ENCODE measurements at regions not wholly inside any gene's neighbourhood (a gene's known extent, or its start where the extent isn't known, plus 50 kb on each side); places are given as distances from the start of the nearest gene placed in this dataset.

DNA sequence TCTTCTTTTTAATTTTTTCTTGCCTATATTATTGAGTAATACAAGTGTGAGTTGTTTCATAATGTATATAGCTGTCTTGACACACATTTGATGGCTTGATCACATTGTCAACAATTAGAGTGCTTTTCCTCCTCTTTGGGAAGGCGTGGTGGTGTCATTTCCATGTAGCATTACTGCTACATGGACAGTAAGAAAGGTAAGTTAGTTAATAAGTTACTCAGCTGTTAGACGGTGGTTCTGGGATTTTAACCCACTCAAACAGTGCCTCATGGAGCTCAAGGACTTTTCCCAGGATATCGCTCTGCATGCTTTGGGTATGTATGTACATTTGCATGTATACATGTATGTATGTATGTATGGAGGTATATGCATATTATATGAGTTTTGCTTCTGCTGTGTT, 94.6 kb downstream of the HAPSTR1 start:
- no peak for DNase-seq (ENCODE audit: low spot score)

DNA sequence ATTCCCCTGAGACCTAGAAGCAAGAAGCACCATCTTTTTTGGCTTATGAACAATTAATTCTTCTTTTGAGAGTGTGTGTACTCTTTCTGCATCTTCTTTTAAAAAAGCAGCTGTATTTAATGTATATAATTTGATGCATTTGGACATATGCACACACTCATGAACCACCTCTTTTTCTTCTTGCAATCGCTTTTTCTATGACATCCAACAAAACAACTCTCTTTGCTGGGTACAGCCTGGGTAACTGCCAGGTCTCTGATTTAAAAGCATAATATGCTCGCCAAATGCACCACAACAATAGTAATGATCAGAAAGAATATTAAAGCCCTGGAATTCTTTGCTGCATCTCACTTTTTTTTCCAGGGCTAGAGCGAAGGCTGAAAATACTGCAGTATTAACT, 97.3 kb downstream of the HAPSTR1 start:
- no peak for DNase-seq (ENCODE audit: low spot score)

DNA sequence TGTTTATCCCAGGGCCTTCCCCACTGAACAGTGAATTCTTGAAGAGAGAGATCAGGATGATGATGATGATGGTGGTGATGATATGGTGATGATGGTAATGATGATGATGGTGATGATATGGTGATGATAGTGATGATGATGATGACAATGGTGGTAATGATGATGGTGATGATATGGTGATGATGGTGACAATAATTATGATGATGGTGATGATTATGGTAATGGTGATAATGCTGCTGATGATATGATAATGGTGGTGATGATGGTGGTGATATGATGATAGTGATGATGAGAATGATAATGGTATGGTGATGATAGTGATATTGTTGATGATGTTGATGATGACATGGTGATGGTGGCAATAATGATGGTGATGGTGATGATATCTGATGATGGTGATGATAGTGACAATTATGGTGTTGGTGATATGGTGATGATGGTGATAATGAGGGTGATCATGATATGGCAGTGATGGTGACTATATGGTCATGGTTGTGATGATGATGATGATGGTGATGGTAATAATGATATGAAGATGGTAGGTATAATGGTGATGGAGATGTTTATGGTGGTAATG, 99.9 kb downstream of the HAPSTR1 start:
- DNase-seq (ENCODE audit: low spot score): no peak

DNA sequence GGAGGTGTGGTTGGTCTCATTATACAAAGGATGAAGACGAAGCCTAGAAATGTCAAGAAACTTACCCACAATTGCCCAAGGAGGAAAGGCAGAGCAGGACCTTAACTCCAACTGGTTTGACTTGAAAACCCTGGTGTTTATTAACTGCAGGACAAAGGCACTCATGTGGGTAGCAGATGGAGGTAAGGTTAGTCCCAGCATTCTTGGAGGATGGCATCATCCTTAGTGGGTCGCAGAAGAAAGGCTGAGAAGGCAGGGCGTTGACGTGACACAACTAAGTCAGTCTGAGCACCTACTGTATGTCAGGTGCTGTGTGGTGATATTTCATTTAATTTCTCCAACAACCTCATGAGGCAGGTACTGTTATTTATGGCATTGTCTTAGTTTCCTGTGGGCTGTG, 101.3 kb downstream of the HAPSTR1 start:
- no peak for DNase-seq (ENCODE audit: low spot score)

DNA sequence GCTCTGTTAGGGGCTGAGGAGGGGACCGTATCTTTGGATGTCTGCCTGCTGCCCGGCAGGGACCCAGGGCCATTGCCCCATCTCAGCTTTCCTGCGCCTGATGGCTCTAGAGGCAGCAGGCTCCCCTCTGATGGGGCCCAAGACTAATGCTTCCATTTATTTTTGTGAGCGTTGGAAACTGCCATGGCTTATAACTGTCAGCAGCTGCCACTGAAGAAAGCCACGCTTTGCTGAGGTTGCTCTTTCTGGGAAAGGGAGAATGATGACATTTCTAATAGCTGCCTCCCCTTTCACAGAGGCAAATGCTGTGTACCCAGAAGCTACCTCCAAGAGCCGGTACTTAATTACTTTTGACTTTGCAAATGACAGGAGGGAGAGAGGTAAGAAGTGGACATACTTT, 103.8 kb downstream of the HAPSTR1 start:
- DNase-seq (ENCODE audit: low spot score): no peak

DNA sequence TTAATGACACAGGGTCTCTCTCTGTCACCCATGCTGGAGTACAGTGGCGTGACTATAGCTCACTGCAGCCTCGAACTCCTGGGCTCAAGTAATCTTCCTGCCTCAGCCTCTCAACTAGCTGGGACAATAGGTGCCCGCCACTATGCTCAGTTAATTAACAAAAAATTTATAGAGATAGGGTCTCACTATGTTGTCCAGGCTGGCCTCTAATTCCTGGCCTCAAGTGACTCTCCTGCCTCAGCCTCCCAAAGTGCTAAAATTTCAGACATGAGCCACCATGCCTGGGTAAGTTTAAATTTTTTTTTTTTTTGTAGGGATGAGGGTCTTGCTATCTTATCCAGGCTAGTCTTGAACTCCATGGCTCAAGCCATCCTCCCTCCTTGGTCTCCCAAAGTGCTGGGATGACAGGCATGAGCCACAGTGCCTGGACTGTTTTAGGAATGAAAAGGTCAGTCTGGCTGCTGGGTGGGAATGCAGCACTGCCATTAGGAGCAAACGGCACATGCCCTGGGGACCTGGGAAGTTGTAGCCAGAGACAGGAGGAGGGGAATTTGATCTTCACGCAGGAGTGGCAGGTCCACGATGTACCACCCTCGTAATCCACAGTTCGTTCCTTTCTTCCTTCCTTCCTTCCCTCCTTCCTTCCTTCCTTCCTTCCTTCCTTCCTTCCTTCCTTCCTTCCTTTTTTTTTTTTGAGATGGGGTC, 106.7 kb downstream of the HAPSTR1 start:
- no peak for DNase-seq (ENCODE audit: low spot score)

DNA sequence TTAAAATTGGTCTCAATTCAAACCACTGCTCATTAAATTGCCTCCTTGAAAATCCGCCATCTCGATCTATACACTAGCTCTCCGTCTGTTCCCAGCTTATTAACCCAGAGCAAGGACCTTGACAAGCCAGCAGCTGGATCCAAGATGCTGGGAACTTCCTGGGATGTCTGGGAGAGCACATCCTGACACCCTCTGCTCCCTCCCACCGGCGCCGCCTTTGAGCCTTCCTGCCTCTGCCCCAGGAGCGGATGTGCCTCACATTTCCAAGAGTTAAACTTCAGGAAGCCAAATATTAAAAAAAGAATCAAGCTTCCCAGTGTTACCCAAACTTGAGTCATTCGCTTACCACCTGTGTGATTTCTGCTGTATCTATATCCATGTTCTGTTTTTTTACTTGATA, 107.9 kb downstream of the HAPSTR1 start:
- no peak for DNase-seq (ENCODE audit: low spot score)

DNA sequence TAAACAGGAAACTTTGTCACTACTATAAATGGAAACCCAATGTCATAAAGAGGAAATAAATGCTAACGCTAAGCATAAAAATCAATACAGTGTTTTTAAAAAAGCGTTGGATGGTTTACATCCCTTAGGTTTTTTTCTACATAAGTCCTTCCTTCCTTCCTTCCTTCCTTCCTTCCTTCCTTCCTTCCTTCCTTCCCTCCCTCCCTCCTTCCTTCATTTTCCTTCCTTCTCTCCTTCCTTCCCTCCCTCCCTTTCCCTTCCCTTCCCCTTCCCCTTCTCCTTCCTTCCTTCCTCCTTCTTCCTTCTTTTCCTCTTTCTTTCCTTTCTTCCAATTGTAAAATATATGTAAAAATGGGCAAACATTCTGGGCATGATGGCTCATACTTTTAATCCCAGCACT, 108.3 kb downstream of the HAPSTR1 start:
- DNase-seq (ENCODE audit: low spot score): no peak

DNA sequence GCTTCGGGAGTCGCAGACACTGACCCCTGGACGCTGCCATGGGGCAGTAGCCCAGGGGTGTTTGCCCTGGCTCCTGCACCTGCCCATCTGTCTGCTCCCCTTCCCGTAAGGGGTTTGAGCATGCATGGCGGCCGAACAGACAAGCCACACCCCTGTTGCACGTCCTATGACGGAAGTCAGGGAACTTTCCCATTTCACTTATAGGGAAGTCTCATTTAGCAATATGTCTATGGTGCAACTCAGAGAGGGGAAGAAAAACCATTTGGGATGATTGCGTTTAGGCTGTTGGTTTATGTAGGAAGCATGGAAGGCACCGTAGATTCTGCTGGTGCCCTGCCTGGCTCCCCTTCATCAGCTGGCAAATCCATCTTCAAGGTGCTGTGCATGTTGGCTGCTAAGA, 112.5 kb downstream of the HAPSTR1 start:
- DNase-seq (ENCODE audit: low spot score): no peak

DNA sequence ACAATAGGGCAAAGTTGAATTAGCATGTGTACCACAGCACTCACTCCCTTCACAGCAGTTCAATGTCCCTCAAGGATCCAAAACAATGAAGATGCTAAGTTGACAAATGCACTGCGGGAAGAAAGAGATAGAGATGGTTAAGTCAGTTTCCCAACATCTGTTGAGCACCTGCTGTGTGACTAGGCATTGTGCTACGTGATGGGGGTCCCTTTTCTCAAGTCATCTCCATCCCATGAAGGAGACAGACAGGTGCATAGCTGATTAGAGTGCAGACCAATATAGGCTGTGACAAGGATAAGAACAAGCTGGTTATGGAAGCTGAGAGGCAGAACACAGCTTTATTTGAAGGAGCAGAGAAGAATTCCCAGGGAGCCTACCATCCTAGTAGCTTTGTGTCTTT, 114.2 kb downstream of the HAPSTR1 start:
- no peak for DNase-seq (ENCODE audit: low spot score)

DNA sequence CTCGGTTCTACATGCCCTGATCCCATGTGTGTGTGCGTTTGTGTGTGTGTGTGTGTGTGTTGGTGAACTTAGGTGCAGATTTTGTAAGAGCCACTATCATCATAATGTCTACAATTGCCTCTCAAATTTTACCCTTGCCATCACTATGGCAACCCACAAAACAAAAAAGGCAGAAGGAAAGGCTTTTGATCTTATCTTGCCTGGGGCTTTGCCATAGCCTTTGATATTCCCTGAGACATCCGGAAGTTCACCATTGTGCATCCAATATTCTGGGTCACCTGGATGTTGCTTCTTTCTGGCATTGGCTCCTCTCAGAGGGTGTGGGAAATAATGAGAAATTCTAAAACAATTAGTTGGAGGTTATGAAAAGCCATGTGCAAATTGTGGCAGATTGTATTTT, 114.7 kb downstream of the HAPSTR1 start:
- no peak for DNase-seq (ENCODE audit: low spot score)

DNA sequence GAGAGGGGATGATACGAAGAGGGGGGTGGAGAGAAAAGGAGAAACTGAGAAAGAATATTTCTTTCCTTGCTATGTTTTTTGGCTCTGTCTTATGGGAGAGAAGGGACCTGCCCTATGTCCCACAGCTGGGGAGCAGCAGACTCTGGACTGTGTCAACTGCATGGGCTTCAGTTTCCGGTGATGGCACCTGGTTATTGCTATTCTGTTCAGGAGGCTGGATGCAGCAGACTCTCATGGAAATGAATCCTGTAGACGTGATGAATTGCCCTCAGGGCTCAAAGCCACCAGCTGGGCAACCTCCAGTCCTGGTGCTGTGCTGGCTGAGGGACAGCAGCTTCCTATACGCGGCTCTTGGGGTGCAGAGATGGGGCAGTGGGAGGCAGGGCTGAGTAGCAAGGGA, 121.2 kb downstream of the HAPSTR1 start:
- no peak for DNase-seq (ENCODE audit: low spot score)

DNA sequence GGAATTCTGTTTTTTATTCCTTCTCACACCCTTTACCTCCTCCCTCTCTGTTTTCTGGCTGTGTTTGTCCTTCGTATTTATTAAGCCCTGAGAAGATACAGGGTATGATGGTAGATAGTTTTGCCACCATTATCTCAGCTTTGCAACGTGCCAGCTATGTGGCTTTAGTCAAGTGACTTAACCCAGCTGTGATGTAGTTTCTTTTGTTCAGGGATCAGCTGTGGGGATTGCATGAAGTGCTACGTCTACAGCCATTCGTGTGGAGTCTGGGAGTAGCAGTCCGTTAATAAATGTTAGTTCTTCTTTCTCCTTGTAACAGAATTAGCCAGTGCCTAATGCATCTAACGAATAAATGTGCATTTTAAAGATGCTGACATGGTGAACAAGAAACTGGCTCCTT, 128.4 kb downstream of the HAPSTR1 start:
- no peak for DNase-seq (ENCODE audit: low spot score)

DNA sequence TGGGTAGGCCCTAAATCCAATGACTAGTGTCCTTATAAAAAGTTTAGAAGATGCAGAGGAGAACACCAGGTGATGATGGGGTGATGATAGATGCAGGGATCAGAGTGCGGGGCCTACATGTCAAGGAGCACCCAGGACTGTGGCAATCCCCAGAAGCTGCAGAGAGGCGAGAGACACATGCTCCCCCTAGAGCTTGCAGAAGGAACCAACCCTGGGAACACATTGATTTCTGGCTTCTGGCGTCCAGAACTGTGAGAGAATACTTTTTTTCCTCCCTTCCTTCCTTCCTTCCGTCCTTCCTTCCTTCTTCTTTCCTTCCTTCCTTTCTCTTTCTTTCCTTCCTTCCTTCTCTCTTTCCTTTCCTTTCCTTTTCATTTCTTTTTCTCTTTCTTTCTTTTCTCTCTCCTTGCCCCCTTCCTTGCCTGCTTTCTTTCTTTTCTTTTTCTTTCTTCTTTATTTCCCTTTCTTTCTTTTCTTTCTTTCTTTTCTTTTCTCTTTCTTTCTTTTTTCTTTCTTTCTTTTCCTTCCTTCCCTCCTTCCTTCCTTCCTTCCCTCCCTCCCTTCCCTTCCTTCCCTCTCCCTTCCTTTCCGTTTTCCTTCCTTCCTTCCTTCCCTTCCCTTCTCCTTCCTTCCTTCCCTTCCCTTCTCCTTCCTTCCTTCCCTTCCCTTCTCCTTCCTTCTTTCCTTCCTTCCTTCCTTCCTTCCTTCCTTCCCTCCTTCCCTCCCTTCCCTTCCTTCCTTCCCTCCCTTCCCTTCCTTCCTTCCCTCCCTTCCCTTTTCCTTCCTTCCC, 134.3 kb downstream of the HAPSTR1 start:
- no peak for DNase-seq (ENCODE audit: low spot score)

DNA sequence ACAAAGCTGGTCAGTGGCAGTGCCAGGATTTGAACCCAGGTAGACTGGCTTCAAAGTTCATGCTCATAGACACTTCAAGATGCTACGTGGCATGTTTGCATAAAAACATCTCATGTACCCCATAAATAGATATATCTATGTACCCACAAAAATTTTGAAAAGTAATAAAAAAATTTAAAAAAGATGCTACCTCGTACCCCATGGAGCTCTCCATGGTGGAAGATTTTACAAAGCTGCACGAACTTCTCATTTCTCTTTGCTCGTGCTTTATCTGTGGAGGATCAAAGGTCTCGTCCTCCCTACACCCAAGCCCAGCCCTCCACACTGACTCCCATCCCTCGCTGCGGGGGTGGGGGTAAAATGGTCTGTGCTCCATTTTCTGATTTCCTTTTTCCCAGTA, 135.5 kb downstream of the HAPSTR1 start:
- DNase-seq (ENCODE audit: low spot score): no peak

DNA sequence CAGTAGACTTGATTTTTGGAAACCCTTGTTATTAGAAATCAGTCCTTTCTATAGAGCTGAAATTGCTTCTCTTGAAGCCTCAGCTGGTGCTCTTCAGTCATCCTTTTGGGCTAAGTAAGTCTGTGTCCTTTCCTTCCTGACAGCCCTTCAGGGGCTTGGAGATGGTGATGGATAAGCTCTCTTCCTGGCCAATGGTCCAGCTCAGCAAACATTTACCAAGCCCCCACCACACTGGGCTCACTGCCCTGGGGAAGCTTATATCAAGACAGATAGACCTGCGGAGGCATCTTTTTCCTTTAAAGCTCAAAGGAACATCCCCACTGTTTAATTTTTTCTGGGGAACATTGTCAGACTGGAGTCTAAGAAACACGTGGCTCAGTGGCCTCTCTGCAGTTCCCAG, 139.6 kb downstream of the HAPSTR1 start:
- no peak for DNase-seq (ENCODE audit: low spot score)

DNA sequence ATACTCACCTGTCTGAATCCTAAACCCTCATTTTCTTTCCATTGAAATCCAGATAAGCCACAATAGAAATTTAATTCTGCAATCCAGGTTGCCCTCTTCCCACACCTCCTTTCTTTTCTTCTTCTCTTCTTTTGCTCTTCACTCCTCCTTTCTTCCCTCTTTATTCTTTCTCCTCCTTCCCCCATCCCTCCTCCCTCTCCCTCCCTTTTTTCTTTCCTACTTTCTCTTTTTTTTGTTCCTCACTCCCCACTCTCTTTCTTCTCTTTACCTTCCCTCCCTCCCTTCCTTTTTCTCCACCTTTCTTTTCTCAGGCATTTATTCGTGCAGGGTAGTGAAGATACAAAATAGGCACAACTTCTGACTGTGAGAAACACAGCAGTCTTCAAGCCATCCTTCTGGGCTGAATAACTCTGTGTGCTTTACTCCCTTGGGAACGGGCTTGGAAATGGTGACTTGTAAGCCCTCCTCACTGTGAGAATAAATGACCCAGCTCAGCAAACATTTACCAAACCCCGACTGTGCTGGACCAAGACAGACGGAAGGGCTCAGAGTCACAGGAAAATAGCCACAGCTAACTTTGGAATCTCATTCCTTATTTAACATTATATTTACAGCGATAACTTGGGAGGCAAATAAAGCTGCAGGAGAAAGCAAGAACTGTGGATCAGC, 140.8 kb downstream of the HAPSTR1 start:
- DNase-seq (ENCODE audit: low spot score): no peak

DNA sequence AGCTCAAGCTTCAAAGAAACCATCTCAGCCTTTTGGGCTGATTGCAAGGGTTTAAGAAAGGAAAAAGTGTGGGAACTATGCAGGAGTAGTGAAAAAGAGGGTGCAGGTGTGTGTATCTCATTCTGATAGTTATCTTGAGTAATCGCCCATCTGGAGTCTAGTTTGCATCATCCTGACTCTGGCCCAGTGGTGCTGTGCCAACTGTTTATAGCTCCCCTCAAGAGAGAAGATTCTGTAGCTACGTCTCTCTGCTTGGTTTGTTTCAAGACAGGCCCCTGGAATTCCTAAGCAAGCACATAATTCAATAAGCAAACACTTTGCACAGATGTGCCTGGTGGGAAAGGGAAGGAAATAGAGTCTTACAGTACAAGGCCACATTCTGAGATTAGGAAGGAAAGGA, 144.4 kb downstream of the HAPSTR1 start:
- DNase-seq (ENCODE audit: low spot score): no peak

DNA sequence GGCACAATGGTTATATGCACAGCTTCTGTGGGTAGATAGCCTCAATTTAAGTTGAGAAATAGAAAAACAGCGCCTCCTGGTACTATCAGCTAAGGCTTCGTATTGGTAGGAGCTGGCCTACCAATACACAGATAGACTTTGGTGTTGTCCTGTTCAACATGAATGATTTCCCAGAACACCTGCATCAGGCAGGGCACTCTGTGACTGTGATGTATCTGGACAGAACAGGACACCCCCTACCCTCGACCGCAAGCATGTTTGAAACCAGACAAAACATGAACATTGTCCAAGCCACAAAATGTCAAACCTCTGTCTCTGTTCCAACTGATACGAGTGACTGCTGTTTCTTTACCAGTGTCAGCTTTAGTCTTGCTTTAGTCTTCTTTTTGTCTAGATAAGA, 144.9 kb downstream of the HAPSTR1 start:
- DNase-seq (ENCODE audit: low spot score): no peak

DNA sequence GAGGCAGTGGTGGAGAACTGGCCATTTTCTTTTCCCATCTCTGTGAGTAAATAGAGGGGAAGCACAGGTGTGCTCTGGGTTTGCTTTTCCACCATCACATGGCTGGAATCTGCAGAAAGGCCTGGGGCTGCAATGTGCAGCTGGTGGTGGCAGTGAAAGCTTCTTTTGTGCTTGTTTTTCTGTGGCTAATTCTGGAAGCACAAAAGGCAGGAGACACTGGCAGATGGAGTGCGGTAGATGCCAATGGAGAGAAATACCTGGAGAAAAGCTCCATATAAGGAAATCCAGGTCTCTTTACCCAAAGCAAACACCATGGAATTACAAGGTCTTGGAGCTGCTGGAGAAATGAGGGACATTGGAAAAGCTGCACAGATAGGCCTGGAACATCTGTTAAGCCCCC, 146.9 kb downstream of the HAPSTR1 start:
- DNase-seq (ENCODE audit: low spot score): no peak

DNA sequence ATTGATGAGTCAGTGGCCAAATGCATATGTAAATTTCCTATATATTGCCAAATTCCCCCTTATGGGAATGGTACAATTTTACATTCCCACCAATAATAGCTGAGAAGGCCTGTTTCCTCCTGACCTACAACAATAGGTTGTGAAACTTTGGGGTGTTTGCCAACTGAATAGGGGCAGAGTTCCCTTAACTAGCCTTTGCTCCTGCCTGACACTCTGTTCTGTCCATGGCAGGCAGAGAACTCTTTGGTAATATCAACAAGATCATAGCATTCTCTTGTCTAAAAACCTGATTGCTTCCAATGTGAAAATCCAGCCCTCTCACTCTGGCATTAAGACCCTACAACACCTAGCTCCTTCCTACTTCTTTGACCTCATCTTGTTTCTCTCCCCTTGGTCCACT, 149.7 kb downstream of the HAPSTR1 start:
- DNase-seq (ENCODE audit: low spot score): no peak

DNA sequence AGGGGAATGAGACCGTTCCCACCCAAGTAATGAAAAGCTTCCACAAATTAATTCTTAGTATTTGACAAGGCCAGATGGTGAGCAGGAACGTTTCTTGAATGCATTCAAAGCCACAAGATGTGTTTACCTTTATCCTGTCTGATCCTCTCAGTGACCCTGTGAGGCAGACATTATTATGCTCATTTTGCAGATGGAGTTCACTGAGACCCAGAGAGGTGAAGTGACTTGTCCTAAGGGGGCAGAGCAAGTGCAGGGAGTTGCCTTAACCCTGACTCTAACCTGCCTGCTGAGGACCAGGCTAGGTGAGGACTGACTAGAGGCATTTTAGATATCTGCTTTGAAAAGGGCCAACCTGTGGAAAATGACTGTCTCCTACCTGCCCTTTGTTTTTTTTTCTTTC, 156.7 kb downstream of the HAPSTR1 start:
- no peak for DNase-seq (ENCODE audit: low spot score)

DNA sequence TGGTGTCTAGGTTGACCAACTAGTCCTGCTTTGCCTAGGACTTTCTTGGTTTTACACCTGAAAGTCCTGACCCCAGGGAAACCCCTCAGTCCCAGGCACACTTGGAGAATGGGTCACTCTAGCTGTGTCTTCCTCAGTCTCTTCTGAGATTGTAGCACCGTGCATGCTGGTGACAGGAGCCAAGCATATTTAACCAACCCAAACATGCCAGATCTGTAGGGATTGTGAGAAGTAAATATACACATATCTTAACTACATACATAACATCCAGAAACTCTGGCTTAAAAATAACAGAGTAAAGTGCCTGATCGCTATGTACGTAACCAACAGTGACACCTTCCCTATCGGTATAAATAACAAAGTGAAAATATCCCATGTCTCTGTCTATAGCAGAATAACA, 158.1 kb downstream of the HAPSTR1 start:
- DNase-seq (ENCODE audit: low spot score): no peak
